ENCODE measurements at regions not wholly inside any gene's neighbourhood (a gene's known extent, or its start where the extent isn't known, plus 50 kb on each side); places are given as distances from the start of the nearest gene placed in this dataset.

- no peak for TF ChIP-seq CTCF (IDR thresholded peaks at IDR 0.05; ENCODE audit: borderline replicate concordance, extremely low read depth, low read length, poor library complexity, severe bottlenecking)
- TF ChIP-seq EZH2 (IDR thresholded peaks at IDR 0.05; ENCODE audit: borderline replicate concordance, low read depth, low read length, severe bottlenecking) = no peak
Measured at GRCh38 chr17:64765191-64765889, 103.2 kb upstream of the SMURF2 start.
